HG02973 (cell line): ENCODE measurements at regions not wholly inside any gene's neighbourhood (a gene's known extent, or its start where the extent isn't known, plus 50 kb on each side); places are given as distances from the start of the nearest gene placed in this dataset.
"Not testable (repeated sequence)": the region's sequence is repeated elsewhere in the genome, so short reads cannot be mapped to it uniquely, and the experiment has no call there.

Experiments
- ATAC-seq: cut with Tn5 transposase; IDR thresholded peaks from one replicate; pipeline ENCODE4 v1.9.1; 2021; ENCODE audit warnings: moderate library complexity; ENCODE audit not compliant: unreplicated experiment

GRCh38 chr4:114085611-114086345, 106.3 kb upstream of the ARSJ start:
- no peak for ATAC-seq

DNA sequence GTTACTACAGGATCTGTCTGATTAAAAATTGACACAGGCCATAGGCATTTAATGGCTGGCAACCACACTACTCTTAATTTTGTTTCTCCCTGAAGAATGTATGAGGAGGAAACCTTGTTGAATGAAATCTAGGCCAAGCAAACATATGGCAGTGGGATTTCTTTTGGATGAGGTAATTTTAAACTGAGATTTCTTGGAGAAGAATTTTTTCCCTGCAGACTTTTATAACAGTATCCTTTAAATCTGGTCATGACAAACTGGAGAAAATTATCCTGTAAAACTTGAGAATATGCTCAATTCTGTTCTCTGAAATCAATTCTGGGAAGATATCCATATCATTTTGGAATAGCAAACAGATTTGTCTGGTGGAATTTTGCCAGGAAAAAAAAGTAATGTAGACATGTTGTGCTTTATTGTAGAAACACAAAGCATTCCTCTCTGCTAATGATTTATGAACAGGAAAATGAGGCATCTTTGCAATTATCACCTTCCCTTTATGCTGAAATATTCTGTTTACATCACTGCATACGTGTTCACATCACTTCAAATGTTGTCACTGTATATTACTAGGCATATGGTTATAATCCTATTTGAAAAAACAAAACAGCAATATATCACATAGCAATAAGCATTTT, 108.3 kb upstream of the ARSJ start:
- no peak for ATAC-seq

DNA sequence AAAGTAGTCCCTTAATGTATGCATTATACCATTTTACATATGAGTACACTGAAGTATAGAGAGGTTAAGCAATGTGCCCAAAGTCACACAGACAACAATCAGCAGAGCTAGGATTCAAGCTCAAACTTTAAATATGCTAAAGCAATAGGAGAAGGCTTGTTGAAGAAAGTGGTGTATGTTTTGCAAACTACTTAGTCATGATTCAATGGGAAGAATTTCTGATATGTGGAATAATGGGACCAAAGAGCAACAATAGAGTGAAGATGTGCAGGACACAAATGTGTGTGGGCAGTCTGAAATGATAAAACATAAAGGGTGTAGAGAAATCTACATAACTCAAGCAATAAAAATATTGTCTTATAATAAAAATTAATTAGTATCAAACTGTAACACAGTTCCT, 109.0 kb upstream of the ARSJ start:
- ATAC-seq, result no peak

DNA sequence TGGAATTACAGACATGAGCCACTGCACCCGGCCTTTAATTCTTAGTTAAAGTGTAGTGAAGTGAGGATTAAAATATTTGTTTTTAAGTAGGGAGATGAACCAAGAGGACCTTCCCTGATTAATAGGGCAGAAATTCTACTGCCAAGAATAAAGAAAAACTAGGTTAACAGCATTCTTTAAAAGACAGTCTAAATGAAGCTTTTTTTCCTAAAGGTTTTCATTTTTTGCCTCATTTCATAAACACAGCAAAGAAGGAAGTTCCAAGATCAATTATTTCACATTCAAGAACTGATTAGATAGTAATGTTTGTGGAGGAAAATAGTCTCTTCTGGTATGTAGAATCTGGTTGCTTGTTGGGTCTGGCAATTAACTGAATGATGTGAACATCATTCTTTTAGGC, 112.1 kb upstream of the ARSJ start:
- no peak for ATAC-seq

DNA sequence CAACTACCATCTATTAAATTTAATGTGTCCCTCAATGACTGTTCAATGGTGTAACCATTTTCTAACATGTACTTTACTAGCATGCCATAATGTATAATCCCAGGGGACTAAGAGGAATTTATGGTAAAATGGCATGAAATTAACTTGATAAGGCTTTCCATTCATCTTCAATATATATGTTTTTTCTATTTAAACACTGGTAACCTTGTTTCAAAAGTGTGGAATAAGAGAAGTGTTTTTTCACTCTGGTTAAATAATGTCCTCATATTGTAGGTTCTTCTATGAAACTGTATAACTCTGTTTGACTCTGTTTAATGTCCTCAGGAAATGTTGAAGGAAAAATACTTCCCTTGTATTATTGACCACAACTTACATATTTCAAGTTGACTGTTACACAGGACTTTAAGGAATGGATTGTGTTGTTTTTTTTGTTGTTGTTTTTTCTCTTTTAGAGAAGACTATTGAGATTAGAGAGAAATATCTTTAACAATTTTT, 113.8 kb upstream of the ARSJ start:
- ATAC-seq, result no peak

DNA sequence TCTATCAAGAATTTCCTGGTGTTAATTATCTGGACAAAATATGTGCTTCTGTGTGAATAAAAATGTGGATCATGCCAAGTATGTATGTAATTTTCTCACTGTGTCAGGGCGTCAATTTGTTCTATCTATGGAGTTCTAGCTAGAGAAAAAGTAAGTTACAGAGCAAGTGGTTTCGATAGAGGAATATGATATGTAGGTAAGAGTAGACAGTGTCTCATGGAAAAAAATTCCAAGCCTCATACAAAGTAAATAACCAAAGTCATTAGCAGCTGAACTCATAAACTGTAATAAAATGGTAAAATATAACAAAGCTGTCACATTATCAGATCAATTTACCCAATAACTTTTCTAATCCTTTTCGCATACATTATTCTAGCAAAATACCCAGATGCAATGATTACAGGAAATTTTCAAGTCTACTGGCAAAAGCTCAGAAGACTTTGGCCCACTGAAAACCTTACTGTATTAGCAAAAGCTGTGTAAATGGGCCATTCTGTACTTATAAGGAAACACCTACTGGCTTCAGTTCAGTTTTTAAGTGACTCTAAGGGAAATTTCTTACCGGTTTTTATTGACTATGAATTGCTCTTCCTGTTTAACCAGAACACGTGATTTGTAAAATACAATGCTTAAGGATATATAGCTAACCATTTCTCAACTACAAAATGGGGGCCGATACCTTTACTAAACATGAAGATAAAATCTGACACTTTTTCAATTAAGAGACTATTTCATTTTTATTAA, 121.0 kb upstream of the ARSJ start:
- ATAC-seq, result no peak

- no peak for ATAC-seq
Observed at GRCh38 chr4:114103908-114104307, 124.5 kb upstream of the ARSJ start.

- ATAC-seq, result no peak
Observed at GRCh38 chr4:114108869-114109268, 129.4 kb upstream of the ARSJ start.

DNA sequence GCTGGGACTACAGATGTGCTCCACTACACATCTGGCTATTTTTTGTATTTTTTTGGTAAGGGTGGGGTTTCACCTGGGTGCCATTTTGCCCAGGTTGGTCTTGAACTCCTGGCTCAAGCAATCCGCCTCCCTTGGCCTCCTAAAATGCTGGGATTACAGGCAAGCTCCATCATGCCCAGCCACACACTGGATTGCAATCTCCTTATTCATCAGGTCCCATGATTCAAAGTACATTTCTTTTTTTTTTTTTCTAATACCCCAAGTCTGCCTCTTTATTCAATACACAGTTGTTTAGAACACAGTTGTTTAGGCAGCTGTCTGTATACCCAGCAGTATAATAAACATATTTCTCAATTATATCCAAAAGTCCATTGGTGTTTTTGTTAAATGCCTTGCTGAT, 130.3 kb upstream of the ARSJ start:
- ATAC-seq, result no peak

DNA sequence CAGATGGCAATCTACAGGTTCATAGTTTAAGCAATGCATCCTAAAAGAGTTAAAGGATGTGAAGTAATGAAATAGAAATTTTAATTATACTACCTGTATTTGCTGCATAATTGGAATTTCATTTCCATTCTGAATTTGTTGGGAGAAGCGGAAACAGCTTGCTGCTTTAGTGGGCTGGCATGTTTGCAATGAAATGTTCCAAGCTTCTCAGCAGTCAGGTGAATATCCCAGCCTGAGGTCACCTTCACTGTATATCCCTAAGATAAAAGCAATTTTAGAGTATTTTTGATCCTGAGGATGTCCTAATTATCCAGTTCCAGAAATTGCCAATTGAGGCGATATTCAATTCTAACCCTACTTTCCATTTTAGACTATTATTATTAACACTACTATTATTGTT, 136.1 kb upstream of the ARSJ start:
- ATAC-seq, result no peak

DNA sequence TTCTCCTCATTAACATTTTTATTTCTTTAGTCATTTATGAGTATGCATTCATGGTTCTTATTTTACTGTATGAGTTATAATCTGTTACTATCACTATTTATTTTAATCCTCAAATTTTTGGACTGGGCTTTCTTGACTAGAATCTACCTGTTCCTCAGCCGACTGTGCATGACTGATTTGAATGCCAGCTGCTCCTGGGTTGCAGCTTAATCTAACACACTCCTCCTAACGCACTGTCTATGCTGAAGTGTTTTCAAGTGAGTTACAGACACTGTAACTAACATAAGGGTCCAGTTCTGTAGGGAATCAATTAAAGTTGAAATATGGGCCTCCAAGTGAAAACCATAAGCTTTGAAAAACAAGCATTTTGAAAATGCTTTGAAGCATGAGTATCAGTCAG, 137.4 kb upstream of the ARSJ start:
- ATAC-seq, result no peak

GRCh38 chr4:114121221-114121620, 141.8 kb upstream of the ARSJ start:
- ATAC-seq, result no peak

DNA sequence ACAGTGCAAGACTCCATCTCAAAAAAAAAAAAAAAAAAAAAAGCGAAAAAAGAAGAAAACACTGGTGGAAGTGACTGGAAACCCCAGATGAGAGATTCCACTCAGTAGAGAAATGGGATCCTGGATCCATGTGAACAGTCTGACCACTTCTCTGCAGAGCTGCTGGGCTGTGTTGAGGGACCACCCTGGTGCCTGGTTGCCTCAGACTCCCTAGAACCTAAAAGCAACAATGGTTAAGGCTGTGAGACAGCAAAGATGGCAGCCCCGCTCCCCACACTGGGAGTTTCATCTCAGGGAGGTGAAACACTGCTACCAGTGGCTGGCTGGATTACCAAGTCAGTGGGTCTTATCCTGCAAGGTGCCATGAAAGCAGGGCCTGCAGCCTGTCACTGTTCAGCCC, 152.8 kb upstream of the ARSJ start:
- ATAC-seq, result no peak

GRCh38 chr4:114132830-114133229, 153.4 kb upstream of the ARSJ start:
- peak; percentile 93 for ATAC-seq

GRCh38 chr4:114136069-114136468, 156.6 kb upstream of the ARSJ start:
- no peak for ATAC-seq

DNA sequence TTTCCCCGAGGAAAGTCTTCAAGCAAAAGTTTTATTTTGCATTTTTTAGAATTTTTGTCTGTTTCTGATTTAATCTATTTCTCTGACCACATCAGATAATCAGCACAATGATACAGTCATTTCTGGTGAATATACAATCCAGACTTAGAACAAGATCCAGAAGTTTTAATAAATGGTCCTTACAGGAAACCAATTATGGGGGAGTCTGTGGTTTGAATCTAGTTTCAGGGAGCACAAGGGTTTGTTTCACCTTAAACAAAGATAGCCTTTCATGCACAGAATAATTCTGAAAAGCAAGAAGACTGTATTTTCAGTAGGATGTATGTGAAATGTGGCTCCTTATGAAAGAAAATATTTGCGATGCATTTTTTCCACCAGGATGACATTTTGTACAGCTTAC, 158.5 kb upstream of the ARSJ start:
- no peak for ATAC-seq

DNA sequence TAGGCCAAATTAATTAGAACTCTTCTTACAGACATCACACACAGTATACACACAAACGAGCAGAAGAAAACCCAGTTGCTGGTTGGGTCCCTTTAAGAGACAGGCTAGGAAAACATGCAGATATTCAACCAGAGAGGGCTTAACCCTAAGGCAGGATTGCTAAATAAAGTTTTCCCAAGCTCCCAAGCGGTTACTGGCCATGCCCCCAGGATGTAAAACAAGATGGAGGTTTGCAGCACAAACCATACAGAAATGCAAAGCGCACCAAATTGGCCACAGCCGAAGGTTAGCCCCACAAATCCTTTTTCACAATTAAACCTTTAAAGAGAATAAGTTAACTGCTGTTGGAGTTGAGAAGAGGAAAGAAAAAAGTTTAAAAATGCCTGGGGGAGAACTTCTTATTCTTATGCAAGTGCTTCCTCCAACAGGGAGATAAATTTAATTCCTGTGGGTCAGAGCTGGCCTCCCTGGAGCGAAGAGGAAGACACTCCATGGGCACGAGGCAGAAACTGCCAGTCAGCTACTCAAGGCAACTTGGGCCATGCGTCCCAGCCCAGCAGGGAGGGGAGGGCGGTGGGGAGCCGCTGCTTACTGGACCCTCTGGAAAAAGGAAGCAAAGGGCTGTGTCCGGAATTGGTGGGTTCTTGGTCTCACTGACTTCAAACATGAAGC, 167.6 kb upstream of the ARSJ start:
- ATAC-seq, result no peak

DNA sequence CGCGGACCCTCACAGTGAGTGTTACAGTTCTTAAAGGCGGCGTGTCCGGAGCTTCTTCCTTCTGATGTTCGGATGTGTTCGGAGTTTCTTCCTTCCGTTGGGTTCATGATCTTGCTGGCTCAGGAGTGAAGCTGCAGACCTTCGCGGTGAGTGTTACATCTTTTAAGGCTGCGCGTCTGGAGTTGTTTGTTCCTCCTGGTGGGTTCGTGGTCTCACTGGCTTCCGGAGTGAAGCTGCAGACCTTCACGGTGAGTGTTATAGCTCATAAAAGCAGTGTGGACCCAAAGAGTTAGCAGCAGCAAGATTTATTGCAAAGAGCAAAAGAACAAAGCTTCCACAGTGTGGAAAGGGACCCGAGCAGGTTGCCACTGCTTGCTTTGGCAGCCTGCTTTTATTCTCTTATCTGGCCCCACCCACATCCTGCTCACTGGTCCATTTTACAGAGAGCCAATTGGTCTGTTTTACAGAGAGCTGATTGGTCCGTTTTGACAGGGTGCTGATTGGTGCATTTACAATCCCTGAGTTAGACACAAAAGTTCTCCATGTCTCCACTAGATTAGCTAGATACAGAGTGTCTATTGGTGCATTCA, 168.3 kb upstream of the ARSJ start:
- ATAC-seq, result not testable (repeated sequence)

GRCh38 chr4:114148372-114149070, 169.1 kb upstream of the ARSJ start:
- not testable (repeated sequence) for ATAC-seq

GRCh38 chr4:114156371-114156770, 176.9 kb upstream of the ARSJ start:
- ATAC-seq, result no peak
